Subcutaneous abdominal adipose tissue (tissue), 5 donors: ENCODE measurements at regions not wholly inside any gene's neighbourhood (a gene's known extent, or its start where the extent isn't known, plus 50 kb on each side); places are given as distances from the start of the nearest gene placed in this dataset.

ENCODE experiments used
- H3K27ac ChIP-seq: one replicate; pipeline ENCODE4 v1.7.0; 2013; ENCODE audit warnings: low read depth, mild to moderate bottlenecking, inconsistent platforms, low read length, moderate library complexity
- H3K27me3 ChIP-seq, 5 donors: one replicate each; pipeline ENCODE4 v1.7.0; 2013; ENCODE audit warnings: low read length in 5 of 5, inconsistent platforms in 1 of 5; ENCODE audit not compliant: control insufficient read depth in 5 of 5, insufficient read depth in 4 of 5
- H3K36me3 ChIP-seq, 5 donors: one replicate each; pipeline ENCODE4 v1.7.0; 2013; ENCODE audit warnings: low read length in 5 of 5; ENCODE audit not compliant: control insufficient read depth in 5 of 5, insufficient read depth in 5 of 5
- H3K4me1 ChIP-seq, 5 donors: one replicate each; pipeline ENCODE4 v1.7.0; 2013; ENCODE audit warnings: low read length in 5 of 5, mild to moderate bottlenecking in 3 of 5, moderate library complexity in 1 of 5; ENCODE audit not compliant: control insufficient read depth in 5 of 5, insufficient read depth in 5 of 5
- H3K4me3 ChIP-seq, 5 donors: one replicate each; pipeline ENCODE4 v1.7.0; 2013; ENCODE audit warnings: low read length in 5 of 5, low read depth in 1 of 5
- H3K9ac ChIP-seq, 5 donors: one replicate each; pipeline ENCODE4 v1.7.0; 2013; ENCODE audit warnings: low read length in 5 of 5, mild to moderate bottlenecking in 4 of 5, moderate library complexity in 3 of 5
- H3K9me3 ChIP-seq, 5 donors: one replicate each; pipeline ENCODE4 v1.7.0; 2013; ENCODE audit warnings: low read length in 5 of 5; ENCODE audit not compliant: control insufficient read depth in 5 of 5
- donor health status: healthy.
- donor health status: healthy.
- donor health status: healthy.
- donor health status: healthy.
- donor health status: healthy.

- H3K4me1 ChIP-seq: no peaks in the 10 kb centered on the region
Measured at GRCh38 chr21:22277341-22277740, 1279.1 kb downstream of the NCAM2 start.

GRCh38 chr21:22278366-22278765 lies 1280.2 kb downstream of the NCAM2 start:
- Histone ChIP-seq H3K9me3 (peaks cover 0 to 3% (median 0%) of the 10 kb centered on the region in 5 donors), H3K27me3 (no peaks in the 10 kb centered on the region), H3K4me1 (no peaks in the 10 kb centered on the region), H3K9ac (no peak overlapping the region), H3K27ac (no peak overlapping the region), H3K36me3 (no peaks in the 10 kb centered on the region), H3K4me3 (no peak overlapping the region)

More at GRCh38 chr21:22277341-22277740, 1279.1 kb downstream of the NCAM2 start:
- no peak overlapping the region for H3K27ac ChIP-seq
- peaks cover 0 to 3% (median 0%) of the 10 kb centered on the region in 5 donors for H3K9me3 ChIP-seq
- H3K4me3 ChIP-seq: no peak overlapping the region
- H3K36me3 ChIP-seq: no peaks in the 10 kb centered on the region
- H3K9ac ChIP-seq: no peak overlapping the region
- H3K27me3 ChIP-seq: no peaks in the 10 kb centered on the region

- Histone ChIP-seq H3K27ac (no peak overlapping the region), H3K4me1 (no peaks in the 10 kb centered on the region), H3K27me3 (no peaks in the 10 kb centered on the region), H3K4me3 (no peak overlapping the region), H3K9ac (no peak overlapping the region), H3K36me3 (no peaks in the 10 kb centered on the region), H3K9me3 (no peaks in the 10 kb centered on the region)
Measured at GRCh38 chr21:22280851-22281250, 1282.6 kb downstream of the NCAM2 start.

GRCh38 chr21:22288885-22289499 lies 1290.8 kb downstream of the NCAM2 start:
- H3K4me1 ChIP-seq: no peaks in the 10 kb centered on the region

GRCh38 chr21:22292144-22292543 lies 1293.9 kb downstream of the NCAM2 start:
- Histone ChIP-seq H3K9me3 (peaks cover 0 to 5% (median 4%) of the 10 kb centered on the region in 5 donors), H3K36me3 (no peaks in the 10 kb centered on the region), H3K4me1 (no peaks in the 10 kb centered on the region)

More at GRCh38 chr21:22288885-22289499, 1290.8 kb downstream of the NCAM2 start:
- H3K4me3 ChIP-seq: no peak overlapping the region
- H3K27ac ChIP-seq: no peak overlapping the region
- H3K36me3 ChIP-seq: no peaks in the 10 kb centered on the region
- no peak overlapping the region for H3K9ac ChIP-seq
- H3K27me3 ChIP-seq: no peaks in the 10 kb centered on the region
- peaks cover 0 to 5% (median 4%) of the 10 kb centered on the region in 5 donors for H3K9me3 ChIP-seq

GRCh38 chr21:22297575-22297974 lies 1299.4 kb downstream of the NCAM2 start:
- Histone ChIP-seq H3K4me1 (no peaks in the 10 kb centered on the region), H3K4me3 (no peak overlapping the region), H3K27me3 (no peaks in the 10 kb centered on the region), H3K27ac (no peak overlapping the region), H3K9me3 (no peaks in the 10 kb centered on the region), H3K9ac (no peak overlapping the region), H3K36me3 (no peaks in the 10 kb centered on the region)

More at GRCh38 chr21:22292144-22292543, 1293.9 kb downstream of the NCAM2 start:
- no peak overlapping the region for H3K27ac ChIP-seq
- no peak overlapping the region for H3K4me3 ChIP-seq
- H3K27me3 ChIP-seq: no peaks in the 10 kb centered on the region
- H3K9ac ChIP-seq: no peak overlapping the region

GRCh38 chr21:22311741-22312462 lies 1313.7 kb downstream of the NCAM2 start:
- Histone ChIP-seq H3K9ac (no peak overlapping the region), H3K27ac (no peak overlapping the region), H3K9me3 (peaks cover 0 to 10% (median 3%) of the 10 kb centered on the region in 5 donors), H3K27me3 (no peaks in the 10 kb centered on the region), H3K36me3 (no peaks in the 10 kb centered on the region), H3K4me1 (no peaks in the 10 kb centered on the region), H3K4me3 (no peak overlapping the region)

- Histone ChIP-seq H3K9me3 (peaks cover 0 to 12% (median 3%) of the 10 kb centered on the region in 5 donors), H3K4me3 (no peak overlapping the region), H3K36me3 (no peaks in the 10 kb centered on the region), H3K9ac (no peak overlapping the region), H3K4me1 (peaks cover 0 to 5% (median 0%) of the 10 kb centered on the region in 5 donors), H3K27ac (no peak overlapping the region), H3K27me3 (no peaks in the 10 kb centered on the region)
Measured at GRCh38 chr21:22314963-22315362, 1316.8 kb downstream of the NCAM2 start.

GRCh38 chr21:22319435-22319834 lies 1321.2 kb downstream of the NCAM2 start:
- Histone ChIP-seq H3K9me3 (peaks cover 0 to 6% (median 0%) of the 10 kb centered on the region in 5 donors), H3K36me3 (no peaks in the 10 kb centered on the region), H3K4me1 (peaks cover 0 to 5% (median 0%) of the 10 kb centered on the region in 5 donors), H3K27ac (no peak overlapping the region), H3K9ac (no peak overlapping the region), H3K4me3 (no peak overlapping the region), H3K27me3 (no peaks in the 10 kb centered on the region)

- Histone ChIP-seq H3K4me3 (no peak overlapping the region), H3K9me3 (peaks cover 0 to 5% (median 0%) of the 10 kb centered on the region in 5 donors), H3K4me1 (no peaks in the 10 kb centered on the region), H3K27ac (no peak overlapping the region), H3K9ac (no peak overlapping the region), H3K27me3 (no peaks in the 10 kb centered on the region), H3K36me3 (no peaks in the 10 kb centered on the region)
Measured at GRCh38 chr21:22342889-22343288, 1344.7 kb downstream of the NCAM2 start.
